ENCODE measurements at regions not wholly inside any gene's neighbourhood (a gene's known extent, or its start where the extent isn't known, plus 50 kb on each side); places are given as distances from the start of the nearest gene placed in this dataset.
A peak's percentile ranks its signal among the peaks of the same experiment; 100 is the strongest.
"Not testable (repeated sequence)": the region's sequence is repeated elsewhere in the genome, so short reads cannot be mapped to it uniquely, and the experiment has no call there.

DNA sequence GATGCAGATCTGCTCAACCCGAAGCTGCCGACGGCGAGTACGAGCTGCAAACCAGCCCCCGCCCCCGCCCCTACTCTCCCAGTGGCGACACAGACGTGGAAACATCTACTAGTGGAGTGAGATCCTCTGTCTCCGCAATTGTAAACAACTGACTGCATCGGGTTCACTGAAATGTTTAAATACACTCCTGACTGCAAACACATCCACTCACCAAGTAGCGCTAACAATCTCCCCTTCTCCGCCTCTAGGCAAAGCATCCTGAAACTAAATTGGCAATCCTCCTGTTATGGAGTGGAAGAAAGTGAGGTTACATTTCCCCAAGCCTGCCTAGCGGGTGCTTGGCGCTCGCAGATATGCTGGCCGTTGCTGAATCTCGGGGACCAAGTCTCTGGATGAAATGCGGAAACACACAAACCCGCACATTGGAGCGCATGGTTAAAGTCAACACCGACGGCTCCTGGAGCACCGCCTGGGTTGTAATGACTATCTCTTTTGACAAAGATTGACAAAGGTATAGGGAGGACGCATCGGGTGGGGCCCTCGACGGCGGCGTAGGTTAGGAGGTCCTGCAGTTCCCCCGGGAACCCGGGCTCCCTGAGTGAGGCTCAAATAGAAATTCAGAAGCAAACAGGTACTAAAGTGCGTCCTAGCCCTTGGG, 117.0 kb upstream of the TEX13C start:
- DNase-seq = no peak

GRCh38 chrX:125203365-125203736, 116.3 kb upstream of the TEX13C start:
- no peak for DNase-seq

DNA sequence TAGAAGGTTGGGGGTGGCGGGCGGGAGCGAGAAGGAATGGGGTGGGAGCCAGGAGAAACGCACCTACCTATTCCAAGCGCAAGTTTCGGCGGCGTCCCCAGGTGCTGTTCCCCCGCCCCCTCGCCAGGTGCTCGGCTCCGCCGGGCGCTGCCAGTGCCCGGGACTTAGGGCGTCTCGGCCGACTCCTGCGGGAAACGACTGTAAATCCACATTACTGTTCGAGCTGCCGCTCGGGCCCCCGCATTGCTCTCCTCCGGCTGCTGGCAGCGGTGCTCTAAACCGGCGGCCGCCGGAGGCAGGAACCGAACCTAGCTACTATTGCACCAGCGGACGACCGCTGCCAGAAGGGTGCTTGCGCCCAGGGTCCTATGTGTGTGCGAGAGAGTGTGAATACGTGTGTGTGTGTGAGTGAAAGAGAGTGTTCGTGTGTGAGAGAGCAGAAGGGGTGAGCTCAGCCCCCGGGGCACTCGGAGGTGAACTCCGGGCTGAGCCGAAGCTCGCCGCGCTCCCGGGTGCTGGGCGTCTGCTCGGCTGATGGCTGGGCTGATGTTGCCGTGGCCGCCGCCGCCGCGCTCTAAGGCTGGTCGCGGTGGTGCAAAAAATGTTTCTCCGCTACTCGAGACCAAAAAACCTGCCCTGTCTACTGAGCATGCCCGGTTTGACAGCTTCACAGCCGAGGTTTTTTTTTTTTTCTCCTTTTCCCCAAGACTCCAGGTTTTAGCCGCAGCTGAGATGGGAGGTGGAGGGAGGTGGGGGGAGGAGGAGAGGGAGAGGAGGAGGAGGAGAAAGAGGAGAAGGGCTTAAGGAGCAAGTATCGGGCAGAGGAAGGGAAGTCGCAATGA, 115.7 kb upstream of the TEX13C start:
- no peak for DNase-seq

- DNase-seq = no peak
Observed at GRCh38 chrX:125204681-125205132, 115.0 kb upstream of the TEX13C start.

GRCh38 chrX:125205133-125205917, 114.3 kb upstream of the TEX13C start:
- DNase-seq = peak; percentile 7

DNA sequence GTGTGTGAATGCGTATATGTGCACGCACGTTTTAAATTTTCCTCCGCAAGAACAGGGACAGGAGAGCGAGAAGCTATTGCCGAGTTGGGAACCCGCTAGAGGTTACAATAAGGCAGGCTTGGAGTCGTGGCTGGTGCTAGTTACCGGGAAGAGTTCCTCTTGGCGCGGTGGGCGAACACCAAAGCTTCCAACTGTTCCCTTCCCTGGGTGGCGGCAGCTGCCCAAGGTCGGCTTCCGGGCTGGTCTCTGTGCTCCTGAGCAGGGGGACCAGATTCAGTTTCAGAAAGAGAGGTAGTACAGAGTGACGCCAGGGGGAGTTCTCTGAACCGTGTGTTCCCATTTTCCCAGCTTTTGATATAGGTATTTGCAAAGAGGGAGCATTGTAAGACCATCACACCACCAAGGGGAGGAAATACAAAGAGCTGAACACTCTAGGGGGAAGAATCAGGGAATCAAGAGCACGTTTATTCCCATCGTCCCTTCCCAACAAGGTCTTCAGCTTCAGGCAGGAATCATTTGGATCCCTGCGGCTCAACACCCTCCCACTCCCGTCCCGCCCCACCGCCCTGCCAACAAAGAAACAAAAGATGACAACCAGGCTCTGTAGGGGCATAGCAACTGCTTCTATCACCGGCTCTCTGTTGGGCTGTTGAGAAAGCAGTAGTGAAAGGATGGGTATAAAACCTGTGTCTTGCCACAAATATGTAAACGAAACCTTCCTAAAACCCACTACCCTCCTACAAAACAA, 113.6 kb upstream of the TEX13C start:
- DNase-seq = no peak

DNA sequence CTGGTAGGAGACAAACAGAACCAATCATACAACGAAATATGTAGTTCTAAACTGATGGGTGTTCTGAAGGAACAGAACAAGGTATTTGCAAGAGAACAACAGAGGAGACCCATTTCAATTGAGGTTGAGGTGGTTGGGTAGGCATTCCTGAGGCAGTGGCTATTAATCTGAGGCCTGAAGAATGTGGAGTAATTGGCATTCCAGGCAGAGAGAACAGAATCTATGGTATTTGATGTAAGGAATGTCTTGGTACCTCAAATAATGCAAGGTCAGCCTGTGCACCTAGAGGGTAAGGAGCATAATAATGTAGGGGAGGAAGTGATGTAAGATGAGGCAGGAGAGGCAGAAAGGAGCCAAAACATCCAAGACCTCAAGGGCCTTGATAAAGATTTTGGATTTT, 109.5 kb upstream of the TEX13C start:
- DNase-seq = no peak

GRCh38 chrX:125219852-125220251, 99.8 kb upstream of the TEX13C start:
- no peak for DNase-seq

DNA sequence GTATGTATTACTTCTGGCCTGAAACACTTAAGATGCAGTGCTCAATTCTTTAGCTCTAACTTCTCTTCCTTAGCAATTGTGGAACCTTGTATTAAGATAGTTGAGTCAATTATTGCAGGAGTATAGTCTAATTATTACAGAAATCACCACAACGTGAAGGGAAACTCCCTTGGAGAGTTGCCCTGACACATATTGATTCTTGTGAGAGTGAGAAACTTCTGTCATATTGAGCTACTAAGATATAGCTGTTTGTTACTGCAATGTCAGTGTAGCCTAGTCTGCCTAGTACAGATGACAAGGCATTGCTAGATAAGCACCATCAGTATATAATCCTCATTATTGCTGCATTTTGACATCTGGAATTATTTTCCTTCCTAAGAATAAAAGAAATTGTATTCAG, 82.7 kb upstream of the TEX13C start:
- DNase-seq = no peak

GRCh38 chrX:125248931-125249330, 70.7 kb upstream of the TEX13C start:
- DNase-seq = no peak

GRCh38 chrX:125255759-125256158, 63.9 kb upstream of the TEX13C start:
- DNase-seq = not testable (repeated sequence)

GRCh38 chrX:125262836-125263235, 56.8 kb upstream of the TEX13C start:
- no peak for DNase-seq

DNA sequence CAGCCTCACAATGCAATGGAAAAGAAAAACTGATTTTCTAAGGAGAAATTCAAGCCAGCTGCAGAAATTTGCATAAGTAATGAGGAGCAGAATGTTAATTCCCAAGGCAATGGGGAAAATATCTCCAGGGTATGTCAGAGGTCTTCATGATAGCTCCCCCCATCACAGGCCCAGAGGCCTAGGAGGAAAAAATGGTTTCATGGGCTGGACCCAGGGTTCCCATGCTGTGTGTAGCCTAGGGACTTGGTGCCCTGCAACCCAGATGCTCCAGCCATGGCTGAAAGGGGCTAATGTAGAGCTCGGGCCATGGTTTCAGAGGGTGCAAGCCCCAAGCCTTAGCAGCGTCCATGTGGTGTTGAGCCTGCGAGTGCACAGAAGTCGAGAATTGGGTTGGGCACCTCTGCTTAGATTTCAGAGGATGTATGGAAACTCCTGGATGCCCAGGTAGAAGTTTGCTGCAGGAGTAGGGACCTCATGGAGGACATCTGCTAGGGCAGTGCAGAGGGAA, 53.5 kb upstream of the TEX13C start:
- DNase-seq = no peak
